UCSD-AML1 (cell line): ENCODE measurements at regions not wholly inside any gene's neighbourhood (a gene's known extent, or its start where the extent isn't known, plus 50 kb on each side); places are given as distances from the start of the nearest gene placed in this dataset.
"Not testable (repeated sequence)": the region's sequence is repeated elsewhere in the genome, so short reads cannot be mapped to it uniquely, and the experiment has no call there.

Experiments used
- DNase-seq: peaks from one replicate; lab custom pipeline; 2025; ENCODE audit not compliant: unreplicated experiment; lab: John Stamatoyannopoulos, UW

DNA sequence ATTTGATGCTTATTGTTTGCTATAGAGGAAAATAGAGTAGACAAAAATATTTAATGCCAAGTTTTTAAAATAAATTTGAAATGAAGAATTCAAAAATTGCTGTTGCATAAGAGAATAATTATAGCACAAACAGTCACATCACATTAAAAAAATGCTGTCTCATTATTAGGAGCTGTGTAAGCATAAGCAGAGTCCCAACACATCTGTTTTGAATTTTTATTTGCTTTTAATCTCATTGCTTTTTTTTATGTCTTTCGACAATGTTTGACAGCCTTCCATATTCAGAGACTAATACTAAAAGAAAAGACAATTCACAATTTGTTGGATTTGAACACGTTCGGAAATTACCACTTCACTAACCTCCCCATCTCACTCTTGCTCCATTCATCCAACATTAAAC lies 143.5 kb downstream of the TFPI2 start:
- no peak for DNase-seq

DNA sequence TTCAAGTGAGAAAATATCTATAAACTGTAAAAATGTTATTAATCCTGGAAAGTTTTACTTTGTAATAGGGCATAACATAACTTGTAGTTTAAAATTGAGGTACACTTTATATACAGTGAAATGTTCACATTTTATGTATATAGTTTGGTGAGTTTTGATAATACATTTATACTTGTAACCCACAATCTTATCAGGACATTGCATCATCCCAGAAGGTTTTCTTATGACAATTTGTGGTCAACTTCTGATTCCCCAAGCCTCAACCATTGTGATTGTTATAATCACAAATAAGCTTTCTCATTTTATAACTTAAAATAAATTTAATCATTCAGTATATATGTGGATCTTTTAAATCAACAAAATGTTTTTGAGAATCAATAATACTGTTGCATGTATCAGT lies 151.1 kb downstream of the TFPI2 start:
- no peak for DNase-seq

DNA sequence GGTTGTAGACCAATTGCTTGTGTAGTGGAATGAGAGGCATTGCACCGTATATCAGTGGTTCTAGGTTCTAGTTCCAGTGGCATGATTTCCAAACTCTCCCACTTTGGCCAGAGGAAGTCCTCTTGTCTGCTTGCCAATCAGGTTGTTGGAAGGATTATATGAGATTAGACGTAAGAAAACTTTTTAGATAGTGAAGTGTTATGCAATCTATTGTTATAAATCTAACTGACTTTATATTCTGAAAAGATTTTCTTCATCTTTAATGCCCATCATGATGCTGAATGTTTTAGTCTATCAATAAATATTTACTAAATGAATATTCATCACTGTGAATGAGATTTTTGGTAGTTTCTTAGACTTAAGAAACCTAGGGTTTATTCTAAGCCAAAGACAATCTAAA lies 152.6 kb downstream of the TFPI2 start:
- DNase-seq: no peak

DNA sequence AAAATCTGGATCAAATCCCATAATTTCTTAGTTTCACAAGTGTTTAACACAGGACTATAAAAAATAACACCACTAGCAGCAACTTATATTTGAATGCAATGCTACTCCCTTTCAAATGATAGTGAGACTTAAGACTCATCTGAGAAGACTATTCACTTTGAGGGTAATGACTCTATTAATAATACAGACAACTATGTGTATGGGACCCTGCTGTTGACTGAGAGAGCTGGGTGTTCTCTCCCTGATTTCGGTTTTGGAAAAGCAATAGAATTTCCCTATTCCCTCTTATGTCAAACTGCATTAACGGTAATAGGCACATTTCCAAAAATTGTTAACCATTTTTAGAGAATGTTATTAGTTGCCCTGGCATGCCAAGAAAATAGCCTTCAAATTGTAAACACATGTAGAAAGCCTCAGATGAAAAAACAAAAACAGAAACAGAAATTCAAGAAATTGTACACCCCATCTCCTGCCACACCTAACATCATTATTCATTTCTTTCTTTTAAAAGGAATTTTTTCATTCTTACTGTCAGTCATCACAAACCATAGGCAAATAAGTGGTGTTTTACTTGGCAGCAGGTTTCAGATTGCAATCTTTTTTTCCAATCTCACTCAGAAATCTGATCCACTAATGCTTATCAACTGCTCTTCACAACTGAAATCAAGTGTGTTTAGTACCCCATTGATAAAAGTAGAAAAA lies 153.7 kb downstream of the TFPI2 start:
- DNase-seq: no peak

DNA sequence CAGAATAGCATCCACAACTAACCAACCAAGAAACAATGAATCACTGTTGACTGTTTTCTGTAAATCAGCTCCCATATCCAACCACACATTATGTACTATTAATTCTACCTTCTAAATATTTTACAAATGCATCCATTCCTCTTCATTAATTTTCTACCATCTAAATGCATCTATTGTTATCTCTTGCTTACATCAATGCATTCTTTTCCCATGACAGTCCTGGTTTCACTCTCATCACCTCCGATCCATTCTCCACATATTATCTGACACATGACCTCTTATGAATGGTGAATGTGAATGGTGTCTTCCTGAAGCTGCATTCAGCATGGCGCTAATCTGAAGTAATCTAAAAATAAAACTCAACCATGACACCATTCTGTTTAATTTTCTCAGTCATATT lies 153.8 kb upstream of the CALCR start:
- DNase-seq: no peak

DNA sequence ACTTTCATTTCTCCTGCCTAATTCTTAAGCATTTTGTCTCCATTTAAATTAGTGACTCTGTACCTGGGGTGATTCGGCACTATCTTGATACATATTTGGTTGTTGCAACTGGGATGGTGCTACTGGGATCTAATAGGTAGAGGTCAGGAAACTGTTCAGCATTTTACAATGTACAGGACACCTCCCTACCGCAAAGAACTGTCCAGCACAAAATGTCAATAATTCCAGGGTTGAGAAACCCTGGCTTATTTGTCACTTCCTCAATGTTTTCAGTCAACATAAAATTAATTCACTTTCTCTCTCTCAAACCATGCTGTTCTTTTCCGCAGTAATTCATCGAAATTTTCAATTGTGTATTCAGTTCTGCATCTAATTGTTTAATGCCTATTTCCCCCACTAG lies 151.4 kb upstream of the CALCR start:
- DNase-seq: no peak

DNA sequence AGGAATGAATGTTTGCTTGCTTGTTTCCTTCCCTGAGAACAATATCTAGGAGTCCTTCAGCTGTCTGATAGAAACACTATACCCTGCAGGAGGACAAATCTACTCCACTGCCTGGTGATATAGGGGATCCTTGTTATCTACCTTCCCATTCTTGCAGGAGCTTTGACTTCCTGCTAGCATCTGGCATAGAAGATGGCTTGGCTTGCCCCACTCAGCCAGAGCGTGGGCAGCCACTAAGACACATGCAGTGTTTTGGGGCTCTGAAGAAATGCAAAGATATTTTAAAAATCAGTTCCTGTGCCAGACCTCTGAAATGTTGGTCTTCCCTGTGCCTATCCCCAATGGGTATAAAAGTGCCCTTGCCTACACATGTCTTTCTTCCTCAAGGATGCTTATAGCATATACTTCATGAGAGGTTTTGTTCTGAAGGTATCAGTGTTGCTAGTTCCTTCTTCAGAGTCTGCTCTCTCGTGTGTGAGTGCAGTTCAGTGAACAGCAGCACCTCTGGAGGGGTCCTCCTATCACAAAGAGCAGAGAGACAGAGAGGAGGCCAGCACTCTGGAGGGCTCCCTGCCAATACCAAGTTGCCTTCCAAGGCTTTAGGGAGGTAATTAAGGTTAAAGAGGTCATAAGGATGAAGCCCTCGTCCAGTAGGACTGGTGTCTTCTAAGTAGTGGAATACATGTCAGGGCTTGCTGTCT lies 149.1 kb upstream of the CALCR start:
- DNase-seq: no peak

DNA sequence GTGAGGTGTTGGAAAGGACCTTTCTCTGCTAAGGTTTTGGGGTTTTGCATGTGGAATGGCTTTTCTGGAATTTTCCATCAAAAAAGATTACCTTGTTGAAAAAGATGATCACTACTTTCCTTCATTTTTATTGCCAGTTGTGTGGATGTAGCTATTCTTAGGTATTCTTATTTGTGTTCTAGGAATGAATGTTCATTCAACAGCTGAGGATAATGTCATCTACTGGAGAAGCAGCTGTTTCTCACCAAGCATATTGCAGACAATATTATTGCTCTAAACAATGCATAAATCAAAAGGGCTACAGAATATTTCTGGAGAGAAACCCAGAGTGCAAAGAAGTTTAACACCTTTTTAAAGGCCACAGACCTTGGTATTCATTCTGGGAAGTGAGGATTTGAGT lies 145.6 kb upstream of the CALCR start:
- no peak for DNase-seq

DNA sequence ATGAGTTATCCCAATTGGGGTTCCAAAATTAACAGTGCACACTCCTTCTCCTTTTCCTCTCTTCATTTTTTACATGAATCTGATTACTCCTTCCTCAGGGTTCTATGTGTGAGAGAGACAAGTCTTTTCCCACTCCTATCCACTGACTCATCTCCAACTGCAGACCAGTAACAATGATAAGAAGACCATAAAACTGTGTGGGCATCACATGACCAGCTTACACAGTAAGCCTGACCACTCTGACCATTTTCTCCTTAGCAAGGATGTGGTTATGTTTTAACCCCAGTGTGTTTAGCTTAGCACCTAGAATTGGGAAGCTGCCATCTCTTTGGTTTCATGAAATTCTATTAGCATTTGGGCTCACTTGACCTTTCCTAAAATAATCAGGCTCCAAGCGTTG lies 145.0 kb upstream of the CALCR start:
- DNase-seq: no peak

DNA sequence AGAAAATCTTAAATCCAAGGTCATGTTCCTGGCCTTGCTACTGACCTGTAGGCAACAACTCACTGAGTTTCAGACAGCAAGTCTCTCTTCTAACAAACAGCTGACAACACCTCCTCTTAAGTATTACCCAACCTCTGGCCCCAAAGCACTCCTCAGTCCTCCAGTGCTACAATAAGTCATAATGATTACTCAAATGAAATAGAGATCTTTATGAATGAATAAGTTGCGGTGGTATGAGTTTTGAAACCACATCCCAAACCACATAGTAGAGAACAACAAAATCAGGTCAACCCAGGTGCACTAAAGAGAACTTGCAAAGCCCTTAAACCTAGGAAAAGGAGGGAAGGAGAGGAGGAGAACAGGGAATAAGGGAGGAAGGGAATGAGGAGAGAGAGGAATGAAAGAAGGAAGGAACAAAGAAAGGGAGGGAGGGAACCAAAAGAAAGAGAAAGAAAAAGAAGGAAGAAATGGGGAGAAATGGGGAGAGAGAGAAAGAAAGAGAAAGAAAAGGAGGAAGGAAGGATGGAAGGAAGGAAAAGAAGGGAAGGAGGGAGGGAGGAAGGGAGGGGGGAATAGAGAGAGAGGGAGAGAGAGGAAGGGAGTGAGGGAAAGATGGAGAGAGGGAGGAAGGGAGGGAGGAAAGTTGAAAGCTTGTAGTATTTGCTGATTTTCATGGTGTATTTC lies 142.8 kb upstream of the CALCR start:
- DNase-seq: no peak

DNA sequence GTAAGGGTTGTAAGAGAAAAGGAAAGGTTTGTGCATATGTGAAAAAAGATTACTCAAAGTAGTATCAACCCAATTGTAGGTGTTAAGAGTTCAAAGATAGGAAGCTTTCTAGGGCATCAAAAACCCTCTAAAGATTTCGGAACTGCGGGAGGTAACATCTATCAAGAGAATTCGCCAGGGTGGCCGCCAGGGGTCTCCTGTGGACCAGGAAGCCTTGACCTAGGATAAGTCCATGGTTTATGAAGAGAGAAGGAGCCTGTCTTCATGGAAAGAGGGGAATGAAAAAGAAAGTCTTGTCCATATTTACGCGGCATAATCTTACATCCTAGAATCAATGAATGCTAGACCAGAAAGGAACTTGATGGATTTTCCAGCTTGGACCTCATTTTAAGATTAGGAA lies 140.7 kb upstream of the CALCR start:
- DNase-seq: peak; percentile 5

DNA sequence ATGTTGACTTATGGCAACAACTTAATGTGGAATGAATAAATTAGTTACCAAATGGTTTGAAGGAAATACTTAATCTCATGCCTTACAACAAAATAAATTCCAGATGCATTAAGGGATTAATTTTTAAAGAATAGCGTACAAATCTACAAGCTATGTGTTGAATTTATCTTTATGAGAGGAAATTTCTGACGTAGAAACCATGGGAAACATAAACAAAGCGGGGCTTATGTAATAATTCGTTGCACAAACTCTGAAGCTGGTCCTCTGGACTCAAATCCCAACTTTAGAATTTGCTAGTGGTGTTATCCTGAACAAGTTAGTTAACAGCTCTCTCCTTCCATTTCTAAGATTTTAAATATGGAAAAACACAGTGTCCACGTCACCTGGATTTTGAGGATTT lies 137.4 kb upstream of the CALCR start:
- no peak for DNase-seq

DNA sequence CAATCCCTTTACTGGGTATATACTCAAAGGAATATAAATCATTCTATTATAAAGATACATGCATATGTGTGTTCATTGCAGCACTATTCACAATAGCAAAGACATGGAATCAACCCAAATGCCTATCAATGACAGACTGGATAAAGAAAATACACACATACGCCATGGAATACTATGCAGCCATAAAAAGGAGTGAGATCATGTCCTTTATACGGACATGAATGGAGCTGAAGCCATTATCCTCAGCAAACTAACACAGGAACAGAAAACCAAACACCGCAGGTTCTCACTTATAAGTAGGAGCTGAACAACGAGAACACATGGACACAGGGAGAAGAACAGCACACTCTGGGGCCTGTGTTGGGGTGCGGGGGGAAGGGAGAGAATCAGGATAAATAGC lies 133.7 kb upstream of the CALCR start:
- DNase-seq: not testable (repeated sequence)

DNA sequence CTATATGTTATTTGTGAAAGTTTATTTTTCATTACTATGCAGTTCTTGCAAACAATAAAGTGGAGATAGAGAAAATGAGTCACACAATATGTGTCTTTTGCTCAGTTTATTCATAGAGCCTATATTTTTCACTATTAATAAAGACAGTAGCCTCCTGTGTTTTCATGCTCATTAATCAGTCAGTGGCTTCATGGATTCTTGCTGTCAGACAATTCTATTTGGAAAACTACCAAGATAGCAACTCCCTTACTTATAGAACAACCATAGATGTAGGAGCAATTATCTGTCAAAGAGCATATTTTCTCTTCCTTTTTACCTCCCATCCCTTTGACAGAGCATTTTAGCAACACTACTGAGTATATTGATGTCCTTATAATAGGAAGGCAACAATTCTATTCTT lies 132.7 kb upstream of the CALCR start:
- no peak for DNase-seq

DNA sequence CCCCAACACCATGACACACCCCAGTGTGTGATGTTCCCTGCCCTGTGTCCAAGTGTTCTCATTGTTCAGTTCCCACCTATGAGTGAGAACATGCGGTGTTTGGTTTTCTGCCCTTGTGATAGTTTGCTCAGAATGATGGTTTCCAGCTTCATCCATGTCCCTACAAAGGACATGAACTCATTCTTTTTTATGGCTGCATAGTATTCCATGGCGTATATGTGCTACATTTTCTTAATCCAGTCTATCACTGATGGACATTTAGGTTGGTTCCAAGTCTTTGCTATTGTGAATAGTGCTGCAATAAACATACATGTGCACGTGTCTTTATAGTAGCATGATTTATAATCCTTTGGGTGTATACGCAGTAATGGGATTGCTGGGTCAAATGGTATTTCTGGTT lies 131.6 kb upstream of the CALCR start:
- not testable (repeated sequence) for DNase-seq

DNA sequence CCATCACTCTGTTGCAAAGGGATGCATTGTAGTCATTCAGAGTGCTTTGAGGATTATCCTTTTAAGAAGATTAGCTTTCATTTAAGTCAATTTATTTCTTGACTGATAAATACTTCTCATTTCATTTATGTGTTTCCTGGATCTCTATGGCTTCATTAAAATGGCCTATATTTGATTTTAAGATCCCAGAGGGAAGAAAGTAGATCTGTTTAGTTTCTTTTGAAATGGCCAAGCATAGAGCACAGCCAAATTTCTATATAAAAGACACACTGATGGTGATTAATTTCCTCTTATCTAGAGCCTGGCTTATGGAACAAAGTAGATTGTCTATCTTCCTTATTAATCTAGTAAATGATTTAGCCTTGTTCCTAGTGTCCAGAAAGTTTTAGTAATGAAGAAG lies 129.7 kb upstream of the CALCR start:
- no peak for DNase-seq

DNA sequence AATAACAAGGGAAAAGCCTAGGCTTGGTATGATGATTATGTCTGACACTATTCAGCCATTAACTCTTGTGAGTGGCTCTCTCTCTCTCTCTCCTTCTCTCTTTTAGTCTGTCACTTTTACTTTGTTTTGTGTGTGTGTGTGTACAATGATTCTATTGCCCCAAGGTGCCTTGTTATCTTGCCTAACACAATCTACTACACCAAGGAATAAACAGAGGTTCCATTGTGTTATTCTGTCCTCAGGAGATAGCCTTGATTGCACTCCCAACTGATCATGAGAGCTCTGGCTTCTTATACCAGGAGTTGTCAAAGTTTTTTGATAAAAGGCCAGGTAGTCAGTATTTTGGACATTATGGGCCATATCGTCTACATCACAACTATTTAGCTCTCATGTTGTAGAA lies 123.4 kb upstream of the CALCR start:
- no peak for DNase-seq

DNA sequence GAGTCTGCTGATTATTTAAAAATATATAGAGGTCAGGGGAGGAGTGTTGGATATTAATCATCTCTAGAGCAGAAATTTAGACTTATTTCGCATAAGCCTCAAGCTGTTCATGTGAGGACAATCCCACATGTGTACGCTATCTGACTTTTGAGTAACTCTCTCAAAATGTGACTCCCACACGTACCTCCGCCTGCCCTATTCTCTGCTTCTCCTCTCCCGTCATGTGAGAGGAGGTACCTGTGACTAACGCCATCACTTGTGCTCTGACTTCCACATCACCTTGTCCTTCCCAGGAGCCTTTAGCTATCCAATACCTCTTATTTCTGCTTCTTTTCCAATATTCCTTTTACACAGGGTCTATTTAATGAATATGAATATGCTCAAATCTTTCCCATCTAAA lies 119.3 kb upstream of the CALCR start:
- no peak for DNase-seq

DNA sequence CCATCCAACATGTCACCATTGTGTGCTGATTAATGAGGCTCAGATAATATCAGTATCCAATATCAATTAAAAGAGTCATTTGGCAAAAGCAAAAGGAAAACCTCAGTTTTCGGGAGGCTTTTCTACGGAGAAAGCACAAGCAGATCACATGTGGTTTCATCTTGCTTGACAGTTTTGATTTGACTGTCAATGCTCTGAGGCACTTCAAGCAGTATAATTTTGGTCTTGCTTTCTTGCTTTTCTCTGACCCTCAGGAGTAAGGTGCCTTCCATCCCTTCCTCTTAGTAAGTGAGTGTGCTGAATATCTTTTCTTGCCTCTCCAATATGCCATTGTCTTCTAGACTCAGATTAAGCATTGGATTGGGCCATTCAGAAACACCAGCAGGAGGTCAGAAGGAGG lies 115.5 kb upstream of the CALCR start:
- no peak for DNase-seq

DNA sequence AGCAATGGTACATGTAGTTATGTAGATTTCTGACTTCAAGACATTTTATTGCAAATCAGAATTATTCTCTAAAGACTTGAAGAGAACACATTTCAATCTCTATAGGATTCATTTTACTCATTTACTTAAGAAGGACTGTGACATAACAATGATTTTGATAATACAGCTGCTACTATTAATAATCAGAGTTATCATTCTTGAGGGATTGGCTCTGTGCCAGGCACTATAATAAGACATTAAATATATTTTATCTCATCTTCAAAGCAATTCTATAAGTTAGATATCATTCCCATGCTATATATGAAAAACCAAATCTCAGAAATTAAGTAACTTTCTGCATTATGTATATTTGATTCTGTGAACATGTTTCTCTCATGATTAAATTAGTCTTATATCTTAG lies 103.7 kb upstream of the CALCR start:
- no peak for DNase-seq

DNA sequence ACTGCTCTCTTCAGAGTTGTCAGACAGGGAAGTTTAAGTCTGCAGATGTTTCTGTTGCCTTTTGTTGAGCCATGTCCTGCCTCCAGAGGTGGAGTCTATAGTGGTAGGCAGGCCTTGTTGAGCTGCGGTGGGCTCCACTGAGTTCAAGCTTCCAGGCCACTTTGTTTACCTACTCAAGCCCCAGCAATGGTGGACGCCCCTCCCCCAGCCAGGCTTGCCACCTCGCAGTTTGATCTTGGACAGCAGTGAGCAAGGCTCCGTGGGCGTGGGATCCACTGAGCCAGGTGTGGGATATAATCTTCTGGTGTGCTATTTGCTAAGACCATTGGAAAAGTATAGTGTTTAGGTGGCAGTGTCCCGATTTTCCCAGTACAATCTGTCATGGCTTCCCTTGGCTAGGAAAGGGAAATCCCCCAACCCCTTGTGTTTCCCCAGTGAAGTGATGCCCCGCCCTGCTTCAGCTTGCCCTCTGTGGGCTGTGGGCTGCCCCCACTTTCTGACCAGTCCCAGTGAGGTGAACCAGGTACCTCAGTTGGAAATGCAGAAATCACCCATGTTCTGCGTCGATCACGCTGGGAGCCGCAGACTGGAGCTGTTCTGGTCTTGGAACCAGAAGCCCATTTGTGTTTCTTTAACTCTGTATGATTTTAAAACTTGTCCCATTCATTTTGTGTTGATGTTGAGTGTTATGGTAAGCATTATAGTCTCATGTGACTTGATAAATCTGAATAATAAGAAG lies 89.2 kb upstream of the CALCR start:
- no peak for DNase-seq

DNA sequence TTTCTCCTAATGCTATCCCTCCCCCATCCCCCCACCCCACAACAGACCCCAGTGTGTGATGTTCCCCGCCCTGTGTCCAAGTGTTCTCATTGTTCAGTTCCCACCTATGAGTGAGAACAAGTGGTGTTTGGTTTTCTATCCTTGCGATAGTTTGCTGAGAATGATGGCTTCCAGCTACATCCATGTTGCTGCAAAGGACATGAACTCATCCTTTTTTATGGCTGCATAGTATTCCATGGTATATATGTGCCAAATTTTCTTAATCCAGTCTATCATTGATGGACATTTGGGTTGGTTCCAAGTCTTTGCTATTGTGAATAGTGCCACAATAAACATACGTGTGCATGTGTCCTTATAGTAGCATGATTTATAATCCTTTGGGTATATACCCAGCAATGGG lies 83.6 kb upstream of the CALCR start:
- DNase-seq: not testable (repeated sequence)
